HepG2 (cell line): ENCODE measurements at regions not wholly inside any gene's neighbourhood (a gene's known extent, or its start where the extent isn't known, plus 50 kb on each side); places are given as distances from the start of the nearest gene placed in this dataset.

Source experiments
- CEBPB ChIP-seq: IDR thresholded peaks from 2 replicates; pipeline ENCODE4 v1.6.1; 2011; ENCODE audit warnings: low read depth, low read length, improper control_type of control experiment, borderline replicate concordance
- HMG20B ChIP-seq: conservative IDR thresholded peaks from 2 replicates; pipeline ENCODE4 v1.6.1; 2016; ENCODE audit warnings: missing genetic modification reagents, missing compliant biosample characterization
- JDP2 ChIP-seq: sonication (generic); formaldehyde crosslinking; IDR thresholded peaks from 2 replicates; pipeline ENCODE4 v1.8.1; 2022; ENCODE audit warnings: missing genetic modification reagents, borderline replicate concordance
- MXI1 ChIP-seq: IDR thresholded peaks from 3 replicates; pipeline ENCODE4 v1.6.1; 2012; ENCODE audit warnings: low read depth, low read length, inconsistent platforms, borderline replicate concordance
- RBM39 ChIP-seq: fragments of 200-400 bp; formaldehyde crosslinking; IDR thresholded peaks from one replicate; pipeline ENCODE4 v1.6.1; 2018; ENCODE audit warnings: antibody characterized with exemption, mild to moderate bottlenecking, low read depth, low read length; ENCODE audit not compliant: poor library complexity, severe bottlenecking
- TFE3 ChIP-seq: IDR thresholded peaks from 2 replicates; pipeline ENCODE4 v1.6.1; 2016
- ZNF235 ChIP-seq: sonication (generic); formaldehyde crosslinking; IDR thresholded peaks from 2 replicates; pipeline ENCODE4 v1.8.1; 2023; ENCODE audit warnings: mild to moderate bottlenecking, missing genetic modification reagents, borderline replicate concordance
- TF ChIP-seq, protein P1 (sequence below): IDR thresholded peaks from 2 replicates; pipeline ENCODE4 v1.6.1; 2016; ENCODE audit warnings: missing genetic modification reagents, missing compliant biosample characterization
- TF ChIP-seq, protein P2 (sequence below): sonication (generic); formaldehyde crosslinking; IDR thresholded peaks from 2 replicates; pipeline ENCODE4 v1.4.0; 2020; ENCODE audit warnings: missing genetic modification reagents, borderline replicate concordance

DNA sequence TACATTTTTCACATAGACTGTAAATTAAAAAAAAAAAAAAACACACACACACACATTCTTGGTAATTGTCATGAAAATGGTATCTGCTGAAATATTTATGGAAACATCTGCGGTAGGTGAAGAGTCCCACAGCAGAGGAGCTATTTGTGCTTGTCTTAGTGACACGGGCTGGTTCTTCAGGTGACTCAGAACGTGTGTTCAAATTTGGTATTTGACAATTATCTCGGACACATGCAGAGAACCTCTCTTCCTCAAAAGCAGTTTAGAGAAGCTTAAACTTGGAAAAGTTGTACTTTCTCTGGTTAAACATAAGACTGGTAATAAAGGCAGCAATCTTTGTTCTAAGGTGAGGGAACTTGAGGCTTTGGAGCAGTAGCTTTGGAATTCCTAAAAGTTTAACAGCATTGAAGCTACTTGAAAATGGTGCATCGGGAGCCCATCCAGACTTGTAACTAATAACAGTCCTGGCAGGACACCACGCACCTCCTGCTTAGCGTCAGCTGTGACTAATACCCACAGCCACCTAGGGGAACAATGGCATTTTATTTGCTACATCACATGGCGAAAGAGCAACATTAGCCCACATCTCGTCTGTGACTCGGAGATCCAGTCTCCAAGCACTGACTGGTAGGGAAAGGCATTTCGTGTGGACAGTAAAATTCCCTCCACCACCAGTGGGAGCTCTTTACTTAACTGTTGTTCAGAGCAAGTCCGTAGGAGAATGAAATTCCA is 1505.1 kb upstream of the SLC10A2 start:
- TF ChIP-seq JDP2 (CRISPR knock-in tag) = no peak
- no peak for TF ChIP-seq RBM39
- TF ChIP-seq TFE3 (CRISPR knock-in tag) = no peak
- no peak for TF ChIP-seq CEBPB
- TF ChIP-seq MXI1 = no peak
- TF ChIP-seq, protein P1, sequence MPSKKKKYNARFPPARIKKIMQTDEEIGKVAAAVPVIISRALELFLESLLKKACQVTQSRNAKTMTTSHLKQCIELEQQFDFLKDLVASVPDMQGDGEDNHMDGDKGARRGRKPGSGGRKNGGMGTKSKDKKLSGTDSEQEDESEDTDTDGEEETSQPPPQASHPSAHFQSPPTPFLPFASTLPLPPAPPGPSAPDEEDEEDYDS (CRISPR knock-in tag) = no peak
- TF ChIP-seq HMG20B (CRISPR knock-in tag) = no peak
- no peak for TF ChIP-seq ZNF235 (CRISPR knock-in tag)
- TF ChIP-seq, protein P2, sequence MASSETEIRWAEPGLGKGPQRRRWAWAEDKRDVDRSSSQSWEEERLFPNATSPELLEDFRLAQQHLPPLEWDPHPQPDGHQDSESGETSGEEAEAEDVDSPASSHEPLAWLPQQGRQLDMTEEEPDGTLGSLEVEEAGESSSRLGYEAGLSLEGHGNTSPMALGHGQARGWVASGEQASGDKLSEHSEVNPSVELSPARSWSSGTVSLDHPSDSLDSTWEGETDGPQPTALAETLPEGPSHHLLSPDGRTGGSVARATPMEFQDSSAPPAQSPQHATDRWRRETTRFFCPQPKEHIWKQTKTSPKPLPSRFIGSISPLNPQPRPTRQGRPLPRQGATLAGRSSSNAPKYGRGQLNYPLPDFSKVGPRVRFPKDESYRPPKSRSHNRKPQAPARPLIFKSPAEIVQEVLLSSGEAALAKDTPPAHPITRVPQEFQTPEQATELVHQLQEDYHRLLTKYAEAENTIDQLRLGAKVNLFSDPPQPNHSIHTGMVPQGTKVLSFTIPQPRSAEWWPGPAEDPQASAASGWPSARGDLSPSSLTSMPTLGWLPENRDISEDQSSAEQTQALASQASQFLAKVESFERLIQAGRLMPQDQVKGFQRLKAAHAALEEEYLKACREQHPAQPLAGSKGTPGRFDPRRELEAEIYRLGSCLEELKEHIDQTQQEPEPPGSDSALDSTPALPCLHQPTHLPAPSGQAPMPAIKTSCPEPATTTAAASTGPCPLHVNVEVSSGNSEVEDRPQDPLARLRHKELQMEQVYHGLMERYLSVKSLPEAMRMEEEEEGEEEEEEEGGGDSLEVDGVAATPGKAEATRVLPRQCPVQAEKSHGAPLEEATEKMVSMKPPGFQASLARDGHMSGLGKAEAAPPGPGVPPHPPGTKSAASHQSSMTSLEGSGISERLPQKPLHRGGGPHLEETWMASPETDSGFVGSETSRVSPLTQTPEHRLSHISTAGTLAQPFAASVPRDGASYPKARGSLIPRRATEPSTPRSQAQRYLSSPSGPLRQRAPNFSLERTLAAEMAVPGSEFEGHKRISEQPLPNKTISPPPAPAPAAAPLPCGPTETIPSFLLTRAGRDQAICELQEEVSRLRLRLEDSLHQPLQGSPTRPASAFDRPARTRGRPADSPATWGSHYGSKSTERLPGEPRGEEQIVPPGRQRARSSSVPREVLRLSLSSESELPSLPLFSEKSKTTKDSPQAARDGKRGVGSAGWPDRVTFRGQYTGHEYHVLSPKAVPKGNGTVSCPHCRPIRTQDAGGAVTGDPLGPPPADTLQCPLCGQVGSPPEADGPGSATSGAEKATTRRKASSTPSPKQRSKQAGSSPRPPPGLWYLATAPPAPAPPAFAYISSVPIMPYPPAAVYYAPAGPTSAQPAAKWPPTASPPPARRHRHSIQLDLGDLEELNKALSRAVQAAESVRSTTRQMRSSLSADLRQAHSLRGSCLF (CRISPR knock-in tag) = no peak
